A549 (cell line): ENCODE measurements at regions not wholly inside any gene's neighbourhood (a gene's known extent, or its start where the extent isn't known, plus 50 kb on each side); places are given as distances from the start of the nearest gene placed in this dataset.

Experiments used
- ATAC-seq, 2 experiments: fragments of 200-7000 bp in 1 of 2; fragments of >200 bp in 1 of 2; cut with Nextera tagmentation in 1 of 2; cut with Tn5 transposase in 1 of 2; 3 replicates each; pipeline versions ENCODE4 v1.8.0 to v1.9.1; 2018 to 2020; ENCODE audit warnings: mild to moderate bottlenecking in 1 of 2, moderate library complexity in 1 of 2
- CTCF ChIA-PET: fragments of 300-600 bp; sonication (Branson Sonifier 250); formaldehyde crosslinking; extraction: SDS; loops from one replicate; lab custom pipeline; 2021; ENCODE audit warnings: antibody characterized with exemption, inconsistent platforms; lab: Yijun Ruan, JAX
- POLR2A ChIA-PET: fragments of 350-600 bp; formaldehyde crosslinking; extraction: SDS; loops from one replicate; lab custom pipeline; 2021; ENCODE audit warnings: antibody characterized with exemption, inconsistent platforms; lab: Yijun Ruan, JAX
- DNase-seq, 2 experiments: peaks; one replicate each; pipeline versions ENCODE4 v3.0.0 to v3.0.0-alpha.2; 2011 to 2016; ENCODE audit warnings: low read depth in 1 of 2, low spot score in 1 of 2
- FAIRE-seq: peaks from 2 replicates; lab custom pipeline; 2011; peaks lifted over from hg19 to GRCh38; lab: Jason Lieb, UNC
- H3K27ac ChIP-seq, 2 experiments: fragments of >200 bp; sonication (Bioruptor Twin); formaldehyde crosslinking; 3 replicates each; pipeline ENCODE4 v1.5.1; 2016 to 2017
- H3K4me1 ChIP-seq: fragments of >200 bp; sonication (Bioruptor Twin); formaldehyde crosslinking; 3 replicates; pipeline ENCODE4 v1.6.1; 2016
- H3K4me2 ChIP-seq: fragments of >200 bp; sonication (Bioruptor Twin); formaldehyde crosslinking; 3 replicates; pipeline ENCODE4 v1.6.1; 2016
- H3K4me3 ChIP-seq: fragments of >200 bp; sonication (Bioruptor Twin); formaldehyde crosslinking; 3 replicates; pipeline ENCODE4 v1.5.1; 2016
- H3K9me3 ChIP-seq: fragments of >200 bp; sonication (Bioruptor Twin); formaldehyde crosslinking; 3 replicates; pipeline ENCODE4 v1.6.1; 2016
- CBX8 ChIP-seq: fragments of 200-600 bp; sonication (generic); IDR thresholded peaks from 2 replicates; pipeline ENCODE4 v1.6.1; 2016
- CEBPB ChIP-seq, 2 experiments: fragments of >200 bp in 1 of 2; sonication (Bioruptor Twin) in 1 of 2; formaldehyde crosslinking in 1 of 2; IDR thresholded peaks; 2 replicates each; pipeline ENCODE4 v1.6.1; 2012 to 2016
- CHD4 ChIP-seq: fragments of 200-600 bp; sonication (generic); IDR thresholded peaks from 2 replicates; pipeline ENCODE4 v1.6.1; 2016; ENCODE audit warnings: antibody characterized with exemption, mild to moderate bottlenecking, borderline replicate concordance
- EHF ChIP-seq: fragments of 250-450 bp; sonication (Bioruptor Pico); IDR thresholded peaks from 2 replicates; pipeline ENCODE4 v1.5.0; 2020; ENCODE audit warnings: mild to moderate bottlenecking
- ESRRA ChIP-seq: fragments of 150-350 bp; IDR thresholded peaks from 2 replicates; pipeline ENCODE4 v1.6.1; 2014; ENCODE audit warnings: mild to moderate bottlenecking, low read length, borderline replicate concordance
- FOSL2 ChIP-seq, 2 experiments: fragments of 450-650 bp in 1 of 2; fragments of >200 bp in 1 of 2; sonication (Bioruptor Twin) in 1 of 2; formaldehyde crosslinking; IDR thresholded peaks; 2 replicates each; pipeline versions ENCODE4 v1.5.0 to v1.6.1; 2016 to 2020; ENCODE audit warnings: mild to moderate bottlenecking in 1 of 2, moderate library complexity in 1 of 2
- FOXS1 ChIP-seq: fragments of 250-450 bp; sonication (Bioruptor Pico); IDR thresholded peaks from 2 replicates; pipeline ENCODE4 v1.5.0; 2020; ENCODE audit warnings: mild to moderate bottlenecking, moderate library complexity
- HDAC2 ChIP-seq: fragments of 200-600 bp; sonication (generic); IDR thresholded peaks from 2 replicates; pipeline ENCODE4 v1.6.1; 2016
- HEYL ChIP-seq: fragments of 250-450 bp; sonication (Bioruptor Pico); IDR thresholded peaks from 2 replicates; pipeline ENCODE4 v1.8.0; 2021; ENCODE audit warnings: mild to moderate bottlenecking, moderate library complexity
- HOXA7 ChIP-seq: fragments of 250-450 bp; sonication (Bioruptor Pico); IDR thresholded peaks from 2 replicates; pipeline ENCODE4 v1.5.0; 2020; ENCODE audit warnings: mild to moderate bottlenecking, moderate library complexity
- HOXB5 ChIP-seq: fragments of 250-450 bp; sonication (Bioruptor Pico); IDR thresholded peaks from 2 replicates; pipeline ENCODE4 v1.5.0; 2020; ENCODE audit warnings: mild to moderate bottlenecking, moderate library complexity
- JUN ChIP-seq, 2 experiments: fragments of >200 bp; sonication (Bioruptor Twin); formaldehyde crosslinking; IDR thresholded peaks; 2 replicates in 1 of 2; 3 replicates in 1 of 2; pipeline ENCODE4 v1.6.1; 2016 to 2017
- JUNB ChIP-seq: fragments of >200 bp; sonication (Bioruptor Twin); formaldehyde crosslinking; IDR thresholded peaks from 2 replicates; pipeline ENCODE4 v1.6.1; 2016
- NFE2L2 ChIP-seq: fragments of 150-350 bp; conservative IDR thresholded peaks from 2 replicates; pipeline ENCODE4 v1.6.1; 2014; ENCODE audit warnings: low read length
- NPAS2 ChIP-seq: fragments of 250-450 bp; sonication (Bioruptor Pico); IDR thresholded peaks from 2 replicates; pipeline ENCODE4 v1.8.0; 2022; ENCODE audit warnings: mild to moderate bottlenecking, moderate library complexity, borderline replicate concordance
- PHF8 ChIP-seq: fragments of 200-600 bp; sonication (generic); IDR thresholded peaks from 2 replicates; pipeline ENCODE4 v1.6.1; 2016; ENCODE audit warnings: low read depth, mild to moderate bottlenecking, antibody characterized with exemption, moderate library complexity, borderline replicate concordance
- POLR2A ChIP-seq: IDR thresholded peaks from 2 replicates; pipeline ENCODE4 v1.6.1; 2012; ENCODE audit warnings: mild to moderate bottlenecking, low read length
- RAD21 ChIP-seq, 2 experiments: fragments of >200 bp in 1 of 2; sonication (Bioruptor Twin) in 1 of 2; formaldehyde crosslinking in 1 of 2; IDR thresholded peaks in 1 of 2; conservative IDR thresholded peaks in 1 of 2; 2 replicates in 1 of 2; 3 replicates in 1 of 2; pipeline ENCODE4 v1.6.1; 2012 to 2018; ENCODE audit warnings: inconsistent platforms in 1 of 2
- RARB ChIP-seq: fragments of 250-450 bp; sonication (Bioruptor Pico); IDR thresholded peaks from 2 replicates; pipeline ENCODE4 v1.8.0; 2021; ENCODE audit warnings: mild to moderate bottlenecking, moderate library complexity
- RFX5 ChIP-seq: fragments of 450-650 bp; IDR thresholded peaks from 2 replicates; pipeline ENCODE4 v1.7.1; 2014; ENCODE audit warnings: antibody characterized with exemption, mild to moderate bottlenecking, moderate library complexity
- RNF2 ChIP-seq: fragments of 200-600 bp; sonication (generic); IDR thresholded peaks from 2 replicates; pipeline ENCODE4 v1.6.1; 2016; ENCODE audit warnings: low read depth, mild to moderate bottlenecking, antibody characterized with exemption, moderate library complexity, borderline replicate concordance
- SMC3 ChIP-seq: fragments of >200 bp; sonication (Bioruptor Twin); formaldehyde crosslinking; IDR thresholded peaks from 3 replicates; pipeline ENCODE4 v1.6.1; 2018; ENCODE audit warnings: inconsistent platforms
- TFCP2L1 ChIP-seq: fragments of 250-450 bp; sonication (Bioruptor Pico); IDR thresholded peaks from 2 replicates; pipeline ENCODE4 v1.5.0; 2021; ENCODE audit warnings: mild to moderate bottlenecking
- TP53 ChIP-seq: fragments of 250-450 bp; sonication (Bioruptor Pico); IDR thresholded peaks from 2 replicates; pipeline ENCODE4 v1.5.0; 2021; ENCODE audit warnings: mild to moderate bottlenecking, moderate library complexity
- ZFP36 ChIP-seq: fragments of 450-650 bp; IDR thresholded peaks from 2 replicates; pipeline ENCODE4 v1.6.1; 2014; ENCODE audit warnings: borderline replicate concordance; ENCODE audit not compliant: partially characterized antibody
- WGBS: methylation state at CpG from one replicate; pipeline ENCODE4 v1.1.6; 2017; ENCODE audit errors: missing lambda C conversion rate; 5-methylcytosine and 5-hydroxymethylcytosine counted together
- TF ChIP-seq, protein P1 (sequence below): IDR thresholded peaks from 2 replicates; pipeline ENCODE4 v1.6.1; 2012
- TF ChIP-seq, protein P2 (sequence below): fragments of 450-650 bp; IDR thresholded peaks from 2 replicates; pipeline ENCODE4 v1.6.1; 2014; ENCODE audit warnings: antibody characterized with exemption
- TF ChIP-seq, protein P3 (sequence below): IDR thresholded peaks from 2 replicates; pipeline ENCODE4 v1.6.1; 2012
- TF ChIP-seq, protein P4 (sequence below): fragments of 250-450 bp; sonication (Bioruptor Pico); IDR thresholded peaks from 2 replicates; pipeline ENCODE4 v1.5.0; 2021; ENCODE audit warnings: mild to moderate bottlenecking, moderate library complexity, borderline replicate concordance
- TF ChIP-seq, protein P5 (sequence below): fragments of >200 bp; sonication (Bioruptor Twin); formaldehyde crosslinking; IDR thresholded peaks from 3 replicates; pipeline ENCODE4 v1.5.1; 2016
- TF ChIP-seq, protein P6 (sequence below): IDR thresholded peaks from 2 replicates; pipeline ENCODE4 v1.6.1; 2012; ENCODE audit warnings: low read depth, borderline replicate concordance

DNA sequence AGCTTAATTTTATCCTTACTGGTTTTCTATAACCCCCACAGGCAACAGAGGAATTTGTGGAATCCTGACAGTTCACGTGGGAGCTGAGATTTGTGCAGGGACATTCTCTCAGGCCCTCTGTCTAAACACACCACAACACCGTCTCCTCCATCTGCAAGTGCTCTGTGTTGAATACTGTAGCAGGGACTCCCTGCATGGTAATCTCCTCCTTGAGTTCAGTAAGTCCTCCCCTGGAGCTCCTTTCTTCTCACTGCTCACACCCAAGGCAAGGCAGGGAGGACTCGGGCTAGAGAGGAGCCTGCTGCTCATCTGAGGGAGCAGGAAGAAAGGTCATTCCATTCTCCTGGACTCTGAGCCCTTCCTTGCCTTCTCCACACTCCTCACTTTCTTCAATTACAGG, 348.2 kb downstream of the KCTD12 start (continued):
- TF ChIP-seq JUN (IDR thresholded peaks at IDR 0.05) = no peak
- TF ChIP-seq, protein P1, sequence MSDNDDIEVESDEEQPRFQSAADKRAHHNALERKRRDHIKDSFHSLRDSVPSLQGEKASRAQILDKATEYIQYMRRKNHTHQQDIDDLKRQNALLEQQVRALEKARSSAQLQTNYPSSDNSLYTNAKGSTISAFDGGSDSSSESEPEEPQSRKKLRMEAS = no peak
- TF ChIP-seq, all 56 proteins: peak for 0

DNA sequence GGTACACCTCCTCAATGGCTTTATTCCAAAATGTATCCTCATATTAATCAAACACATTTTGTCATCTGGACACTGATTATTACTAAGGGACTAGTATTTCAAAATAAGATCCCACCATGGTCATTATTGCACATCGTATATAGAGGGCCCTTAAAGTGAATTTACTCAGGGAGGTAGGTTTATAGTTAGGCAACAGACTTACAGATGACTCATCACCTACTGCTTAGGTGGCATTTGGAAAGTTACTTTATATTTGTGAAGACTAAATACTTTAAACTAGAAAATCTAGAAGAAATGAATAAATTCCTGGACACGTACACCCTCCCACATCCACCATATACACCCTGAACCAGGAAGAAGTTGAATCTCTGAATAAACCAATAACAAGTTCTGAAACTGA, 353.0 kb downstream of the KCTD12 start:
- TF ChIP-seq NFE2L2 (no peak), FOSL2 (IDR thresholded peaks at IDR 0.05) (no peak), FOSL2 (CRISPR knock-in tag; IDR thresholded peaks at IDR 0.05) (no peak), HDAC2 (no peak), CBX8 (no peak), TP53 (CRISPR knock-in tag) (no peak), HEYL (CRISPR knock-in tag) (no peak), RARB (CRISPR knock-in tag) (no peak), CHD4 (no peak), NPAS2 (CRISPR knock-in tag) (no peak), SMC3 (no peak), JUNB (no peak), ZFP36 (no peak), HOXB5 (CRISPR knock-in tag) (no peak), ESRRA (no peak), EHF (no peak), POLR2A (no peak)
- TF ChIP-seq, protein P2, sequence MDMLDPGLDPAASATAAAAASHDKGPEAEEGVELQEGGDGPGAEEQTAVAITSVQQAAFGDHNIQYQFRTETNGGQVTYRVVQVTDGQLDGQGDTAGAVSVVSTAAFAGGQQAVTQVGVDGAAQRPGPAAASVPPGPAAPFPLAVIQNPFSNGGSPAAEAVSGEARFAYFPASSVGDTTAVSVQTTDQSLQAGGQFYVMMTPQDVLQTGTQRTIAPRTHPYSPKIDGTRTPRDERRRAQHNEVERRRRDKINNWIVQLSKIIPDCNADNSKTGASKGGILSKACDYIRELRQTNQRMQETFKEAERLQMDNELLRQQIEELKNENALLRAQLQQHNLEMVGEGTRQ = no peak
- TF ChIP-seq, protein P3, sequence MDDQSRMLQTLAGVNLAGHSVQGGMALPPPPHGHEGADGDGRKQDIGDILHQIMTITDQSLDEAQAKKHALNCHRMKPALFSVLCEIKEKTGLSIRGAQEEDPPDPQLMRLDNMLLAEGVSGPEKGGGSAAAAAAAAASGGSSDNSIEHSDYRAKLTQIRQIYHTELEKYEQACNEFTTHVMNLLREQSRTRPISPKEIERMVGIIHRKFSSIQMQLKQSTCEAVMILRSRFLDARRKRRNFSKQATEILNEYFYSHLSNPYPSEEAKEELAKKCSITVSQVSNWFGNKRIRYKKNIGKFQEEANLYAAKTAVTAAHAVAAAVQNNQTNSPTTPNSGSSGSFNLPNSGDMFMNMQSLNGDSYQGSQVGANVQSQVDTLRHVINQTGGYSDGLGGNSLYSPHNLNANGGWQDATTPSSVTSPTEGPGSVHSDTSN = no peak
- TF ChIP-seq, protein P4, sequence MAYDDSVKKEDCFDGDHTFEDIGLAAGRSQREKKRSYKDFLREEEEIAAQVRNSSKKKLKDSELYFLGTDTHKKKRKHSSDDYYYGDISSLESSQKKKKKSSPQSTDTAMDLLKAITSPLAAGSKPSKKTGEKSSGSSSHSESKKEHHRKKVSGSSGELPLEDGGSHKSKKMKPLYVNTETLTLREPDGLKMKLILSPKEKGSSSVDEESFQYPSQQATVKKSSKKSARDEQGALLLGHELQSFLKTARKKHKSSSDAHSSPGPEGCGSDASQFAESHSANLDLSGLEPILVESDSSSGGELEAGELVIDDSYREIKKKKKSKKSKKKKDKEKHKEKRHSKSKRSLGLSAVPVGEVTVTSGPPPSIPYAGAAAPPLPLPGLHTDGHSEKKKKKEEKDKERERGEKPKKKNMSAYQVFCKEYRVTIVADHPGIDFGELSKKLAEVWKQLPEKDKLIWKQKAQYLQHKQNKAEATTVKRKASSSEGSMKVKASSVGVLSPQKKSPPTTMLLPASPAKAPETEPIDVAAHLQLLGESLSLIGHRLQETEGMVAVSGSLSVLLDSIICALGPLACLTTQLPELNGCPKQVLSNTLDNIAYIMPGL (CRISPR knock-in tag) = no peak
- no peaks in the 10 kb centered on the region for H3K4me1 ChIP-seq
- no peak for FAIRE-seq
- H3K4me2 ChIP-seq = no peak overlapping the region
- ATAC-seq = no peak
- no peaks in the 10 kb centered on the region for H3K9me3 ChIP-seq
- no peak overlapping the region for H3K27ac ChIP-seq
- no peak for DNase-seq
- 0% methylated on average over 2 of the region's 2 CpGs for WGBS
- ChIA-PET CTCF (interaction anchor here (0.6 kb wide), 1 partner anchor 469 kb away, joined by 3 read pairs; no protein-coding TSS in a partner anchor), POLR2A (no interaction called here)
- H3K4me3 ChIP-seq = no peak overlapping the region

DNA sequence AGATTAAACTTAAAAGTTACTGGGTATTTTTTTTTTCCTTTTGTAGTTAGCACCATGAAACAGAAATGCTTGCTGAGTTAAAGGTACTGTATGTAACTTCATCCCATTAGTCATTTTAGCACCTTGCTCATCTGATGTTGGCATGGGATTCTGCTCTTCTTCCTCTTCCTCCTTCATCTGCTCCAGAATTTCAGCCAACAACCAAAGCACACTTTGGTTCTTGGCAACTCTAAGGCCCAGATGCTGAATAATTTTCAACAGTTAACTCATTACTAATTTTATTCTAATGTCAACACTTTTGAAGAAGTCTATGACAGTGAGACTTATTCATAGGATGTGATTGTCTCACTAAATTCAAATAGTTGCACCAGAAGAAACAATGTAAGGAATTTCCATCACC, 359.2 kb downstream of the KCTD12 start:
- no peak for ATAC-seq
- no peak for DNase-seq
- Histone ChIP-seq H3K4me1 (no peaks in the 10 kb centered on the region), H3K9me3 (no peaks in the 10 kb centered on the region), H3K4me2 (no peak overlapping the region), H3K4me3 (no peak overlapping the region), H3K27ac (no peak overlapping the region)
- POLR2A ChIA-PET = no interaction called here
- TF ChIP-seq JUNB = no peak
- TF ChIP-seq, protein P5, sequence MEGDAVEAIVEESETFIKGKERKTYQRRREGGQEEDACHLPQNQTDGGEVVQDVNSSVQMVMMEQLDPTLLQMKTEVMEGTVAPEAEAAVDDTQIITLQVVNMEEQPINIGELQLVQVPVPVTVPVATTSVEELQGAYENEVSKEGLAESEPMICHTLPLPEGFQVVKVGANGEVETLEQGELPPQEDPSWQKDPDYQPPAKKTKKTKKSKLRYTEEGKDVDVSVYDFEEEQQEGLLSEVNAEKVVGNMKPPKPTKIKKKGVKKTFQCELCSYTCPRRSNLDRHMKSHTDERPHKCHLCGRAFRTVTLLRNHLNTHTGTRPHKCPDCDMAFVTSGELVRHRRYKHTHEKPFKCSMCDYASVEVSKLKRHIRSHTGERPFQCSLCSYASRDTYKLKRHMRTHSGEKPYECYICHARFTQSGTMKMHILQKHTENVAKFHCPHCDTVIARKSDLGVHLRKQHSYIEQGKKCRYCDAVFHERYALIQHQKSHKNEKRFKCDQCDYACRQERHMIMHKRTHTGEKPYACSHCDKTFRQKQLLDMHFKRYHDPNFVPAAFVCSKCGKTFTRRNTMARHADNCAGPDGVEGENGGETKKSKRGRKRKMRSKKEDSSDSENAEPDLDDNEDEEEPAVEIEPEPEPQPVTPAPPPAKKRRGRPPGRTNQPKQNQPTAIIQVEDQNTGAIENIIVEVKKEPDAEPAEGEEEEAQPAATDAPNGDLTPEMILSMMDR = no peak
- no peak for TF ChIP-seq TFCP2L1 (CRISPR knock-in tag)
- TF ChIP-seq SMC3 = no peak
- TF ChIP-seq CHD4 = no peak
- TF ChIP-seq HOXA7 (CRISPR knock-in tag) = no peak
- TF ChIP-seq POLR2A = no peak
- TF ChIP-seq CEBPB (IDR thresholded peaks at IDR 0.05) = no peak
- TF ChIP-seq PHF8 = no peak
- TF ChIP-seq RAD21 (conservative IDR thresholded peaks at IDR 0.05 in 1 of 2, IDR thresholded peaks at IDR 0.05 in 1 of 2) = no peak
- TF ChIP-seq NPAS2 (CRISPR knock-in tag) = no peak
- no peak for TF ChIP-seq RNF2
- no peak for TF ChIP-seq HDAC2
- TF ChIP-seq, protein P6, sequence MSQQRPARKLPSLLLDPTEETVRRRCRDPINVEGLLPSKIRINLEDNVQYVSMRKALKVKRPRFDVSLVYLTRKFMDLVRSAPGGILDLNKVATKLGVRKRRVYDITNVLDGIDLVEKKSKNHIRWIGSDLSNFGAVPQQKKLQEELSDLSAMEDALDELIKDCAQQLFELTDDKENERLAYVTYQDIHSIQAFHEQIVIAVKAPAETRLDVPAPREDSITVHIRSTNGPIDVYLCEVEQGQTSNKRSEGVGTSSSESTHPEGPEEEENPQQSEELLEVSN = no peak
- TF ChIP-seq TP53 (CRISPR knock-in tag) = no peak
- TF ChIP-seq RFX5 = no peak
- TF ChIP-seq FOXS1 (CRISPR knock-in tag) = no peak
- CTCF ChIA-PET = no interaction called here
- FAIRE-seq = no peak
